Hepatocyte (in vitro differentiated cells): ENCODE measurements at regions not wholly inside any gene's neighbourhood (a gene's known extent, or its start where the extent isn't known, plus 50 kb on each side); places are given as distances from the start of the nearest gene placed in this dataset.
"Not testable (repeated sequence)": the region's sequence is repeated elsewhere in the genome, so short reads cannot be mapped to it uniquely, and the experiment has no call there.

Experiments
- DNase-seq: peaks from one replicate; pipeline ENCODE4 v3.0.0-alpha.2; 2016; ENCODE audit warnings: low spot score
- H2AFZ ChIP-seq: fragments of 200-600 bp; sonication (generic); 2 replicates; pipeline ENCODE4 v1.6.0; 2016; ENCODE audit warnings: antibody characterized with exemption, mild to moderate bottlenecking
- H3K27ac ChIP-seq: fragments of 200-600 bp; sonication (generic); 2 replicates; pipeline ENCODE4 v1.5.1; 2016; ENCODE audit warnings: mild to moderate bottlenecking
- H3K27me3 ChIP-seq: fragments of 200-600 bp; sonication (generic); 2 replicates; pipeline ENCODE4 v1.6.1; 2016
- H3K36me3 ChIP-seq: fragments of 200-600 bp; sonication (generic); replicated peaks from 2 replicates; pipeline ENCODE4 v1.5.1; 2016; ENCODE audit warnings: low read depth; ENCODE audit not compliant: insufficient read depth
- H3K4me1 ChIP-seq: fragments of 200-600 bp; sonication (generic); 2 replicates; pipeline ENCODE4 v1.5.1; 2016; ENCODE audit warnings: mild to moderate bottlenecking, moderate library complexity; ENCODE audit not compliant: insufficient read depth
- H3K4me2 ChIP-seq: fragments of 200-600 bp; sonication (generic); 2 replicates; pipeline ENCODE4 v1.6.0; 2016
- H3K4me3 ChIP-seq: fragments of 200-600 bp; sonication (generic); 2 replicates; pipeline ENCODE4 v1.5.1; 2016; ENCODE audit warnings: mild to moderate bottlenecking
- H3K79me2 ChIP-seq: fragments of 200-600 bp; sonication (generic); 2 replicates; pipeline ENCODE4 v1.6.0; 2017; ENCODE audit warnings: mild to moderate bottlenecking
- H3K9me2 ChIP-seq: fragments of 200-600 bp; sonication (generic); replicated peaks from 2 replicates; pipeline ENCODE4 v1.6.0; 2017; ENCODE audit warnings: mild to moderate bottlenecking; ENCODE audit not compliant: insufficient read depth
- H3K9me3 ChIP-seq: fragments of 200-600 bp; sonication (generic); 2 replicates; pipeline ENCODE4 v1.5.1; 2016; ENCODE audit warnings: low read depth, mild to moderate bottlenecking
- H4K20me1 ChIP-seq: fragments of 200-600 bp; sonication (generic); 2 replicates; pipeline ENCODE4 v1.6.0; 2016; ENCODE audit warnings: mild to moderate bottlenecking; ENCODE audit not compliant: insufficient read depth, poor library complexity, severe bottlenecking
- CTCF ChIP-seq: fragments of 200-600 bp; sonication (generic); IDR thresholded peaks from 2 replicates; pipeline ENCODE4 v1.5.1; 2016; ENCODE audit warnings: antibody characterized with exemption, mild to moderate bottlenecking; ENCODE audit not compliant: poor library complexity
- EZH2 ChIP-seq: fragments of 200-600 bp; sonication (generic); IDR thresholded peaks from 2 replicates; pipeline ENCODE4 v1.6.1; 2016; ENCODE audit warnings: antibody characterized with exemption, mild to moderate bottlenecking, borderline replicate concordance
- EZH2phosphoT487 ChIP-seq: fragments of 200-600 bp; sonication (generic); IDR thresholded peaks from one replicate; pipeline ENCODE4 v1.6.1; 2018; ENCODE audit warnings: antibody characterized with exemption, mild to moderate bottlenecking, low read depth, moderate library complexity; ENCODE audit not compliant: unreplicated experiment, severe bottlenecking
- WGBS: methylation state at CpG from one replicate; pipeline ENCODE4 v1.1.6; 2016; ENCODE audit warnings: low lambda C conversion rate; ENCODE audit errors: missing lambda C conversion rate; 5-methylcytosine and 5-hydroxymethylcytosine counted together

- H3K27me3 ChIP-seq, result no peaks in the 10 kb centered on the region
- no peaks in the 10 kb centered on the region for H3K9me2 ChIP-seq
- no peaks in the 10 kb centered on the region for H4K20me1 ChIP-seq
- 90% methylated on average over 1 of the region's 1 CpG for WGBS
- H3K4me2 ChIP-seq, result no peak overlapping the region
- DNase-seq, result no peak
- H3K36me3 ChIP-seq, result no peaks in the 10 kb centered on the region
- no peak overlapping the region for H3K27ac ChIP-seq
- H3K4me3 ChIP-seq, result no peak overlapping the region
- no peak for TF ChIP-seq EZH2
- no peak for TF ChIP-seq CTCF
- TF ChIP-seq EZH2phosphoT487, result no peak
- H3K79me2 ChIP-seq, result no peaks in the 10 kb centered on the region
- no peak overlapping the region for H2AFZ ChIP-seq
- H3K9me3 ChIP-seq, result no peaks in the 10 kb centered on the region
- no peaks in the 10 kb centered on the region for H3K4me1 ChIP-seq
Observed at GRCh38 chr14:43307836-43308235, 1199.2 kb downstream of the FSCB start.

- TF ChIP-seq EZH2phosphoT487, result no peak
- no peak for TF ChIP-seq EZH2
- no peak for TF ChIP-seq CTCF
- 89% methylated on average over 2 of the region's 2 CpGs for WGBS
- Histone ChIP-seq H3K4me3 (no peak overlapping the region), H3K4me2 (no peak overlapping the region), H3K9me2 (no peaks in the 10 kb centered on the region), H2AFZ (no peak overlapping the region), H3K9me3 (no peaks in the 10 kb centered on the region), H3K79me2 (no peaks in the 10 kb centered on the region), H3K27me3 (no peaks in the 10 kb centered on the region), H4K20me1 (no peaks in the 10 kb centered on the region), H3K36me3 (no peaks in the 10 kb centered on the region), H3K4me1 (no peaks in the 10 kb centered on the region), H3K27ac (no peak overlapping the region)
- DNase-seq, result no peak
Observed at GRCh38 chr14:43306053-43306452, 1201.0 kb downstream of the FSCB start.

GRCh38 chr14:43297794-43298193, 1209.3 kb downstream of the FSCB start:
- Histone ChIP-seq H3K36me3 (no peaks in the 10 kb centered on the region), H3K4me3 (no peak overlapping the region), H4K20me1 (no peaks in the 10 kb centered on the region), H2AFZ (no peak overlapping the region), H3K4me2 (no peak overlapping the region), H3K9me2 (no peaks in the 10 kb centered on the region), H3K27me3 (no peaks in the 10 kb centered on the region), H3K9me3 (no peaks in the 10 kb centered on the region), H3K27ac (no peak overlapping the region), H3K4me1 (no peaks in the 10 kb centered on the region), H3K79me2 (no peaks in the 10 kb centered on the region)
- no peak for DNase-seq
- WGBS, result 82% methylated on average over 1 of the region's 1 CpG
- TF ChIP-seq EZH2phosphoT487 (no peak), CTCF (no peak), EZH2 (no peak)

- not testable (repeated sequence) for H3K36me3 ChIP-seq, H4K20me1 ChIP-seq, H3K79me2 ChIP-seq, H3K4me1 ChIP-seq, H3K27me3 ChIP-seq, H3K9me3 ChIP-seq, H3K4me3 ChIP-seq, DNase-seq, H3K4me2 ChIP-seq, H2AFZ ChIP-seq, H3K9me2 ChIP-seq, H3K27ac ChIP-seq
- WGBS, result 89% methylated on average over 1 of the region's 4 CpGs
Observed at GRCh38 chr14:43296061-43296460, 1211.0 kb downstream of the FSCB start.
